ENCODE measurements at regions not wholly inside any gene's neighbourhood (a gene's known extent, or its start where the extent isn't known, plus 50 kb on each side); places are given as distances from the start of the nearest gene placed in this dataset.
"Not testable (repeated sequence)": the region's sequence is repeated elsewhere in the genome, so short reads cannot be mapped to it uniquely, and the experiment has no call there.

- no peak for DNase-seq
Observed at GRCh38 chr6:50353603-50354002, 303.9 kb upstream of the DEFB112 start.

- no peak for DNase-seq
Observed at GRCh38 chr6:50358113-50358512, 308.4 kb upstream of the DEFB112 start.

GRCh38 chr6:50361641-50362331 lies 312.1 kb upstream of the DEFB112 start:
- DNase-seq, result no peak

- DNase-seq, result no peak
Observed at GRCh38 chr6:50362706-50363105, 313.0 kb upstream of the DEFB112 start.

GRCh38 chr6:50369996-50370395 lies 320.3 kb upstream of the DEFB112 start:
- DNase-seq, result no peak

- DNase-seq, result no peak
Observed at GRCh38 chr6:50380406-50381098, 330.8 kb upstream of the DEFB112 start.

GRCh38 chr6:50381099-50381415 lies 331.3 kb upstream of the DEFB112 start:
- no peak for DNase-seq

- no peak for DNase-seq
Observed at GRCh38 chr6:50390416-50390815, 322.9 kb upstream of the TFAP2D start.

GRCh38 chr6:50394139-50394538 lies 319.2 kb upstream of the TFAP2D start:
- not testable (repeated sequence) for DNase-seq

GRCh38 chr6:50404643-50405042 lies 308.7 kb upstream of the TFAP2D start:
- DNase-seq, result no peak

GRCh38 chr6:50410579-50410978 lies 302.7 kb upstream of the TFAP2D start:
- DNase-seq, result no peak

GRCh38 chr6:50421041-50421440 lies 292.3 kb upstream of the TFAP2D start:
- DNase-seq, result not testable (repeated sequence)

- DNase-seq, result no peak
Observed at GRCh38 chr6:50427267-50427666, 286.1 kb upstream of the TFAP2D start.

- no peak for DNase-seq
Observed at GRCh38 chr6:50437901-50438300, 275.4 kb upstream of the TFAP2D start.

GRCh38 chr6:50442531-50443040 lies 270.7 kb upstream of the TFAP2D start:
- no peak for DNase-seq

- DNase-seq, result no peak
Observed at GRCh38 chr6:50443144-50443543, 270.2 kb upstream of the TFAP2D start.

- DNase-seq, result no peak
Observed at GRCh38 chr6:50449128-50449527, 264.2 kb upstream of the TFAP2D start.

GRCh38 chr6:50451826-50452400 lies 261.4 kb upstream of the TFAP2D start:
- no peak for DNase-seq

- no peak for DNase-seq
Observed at GRCh38 chr6:50455029-50455428, 258.3 kb upstream of the TFAP2D start.

- no peak for DNase-seq
Observed at GRCh38 chr6:50457351-50457750, 256.0 kb upstream of the TFAP2D start.

GRCh38 chr6:50461696-50462095 lies 251.6 kb upstream of the TFAP2D start:
- DNase-seq, result no peak

GRCh38 chr6:50463931-50464330 lies 249.4 kb upstream of the TFAP2D start:
- DNase-seq, result no peak

GRCh38 chr6:50467931-50468330 lies 245.4 kb upstream of the TFAP2D start:
- no peak for DNase-seq

GRCh38 chr6:50471041-50471440 lies 242.3 kb upstream of the TFAP2D start:
- no peak for DNase-seq
